Peyer's patch (tissue), 4 donors: ENCODE measurements at regions not wholly inside any gene's neighbourhood (a gene's known extent, or its start where the extent isn't known, plus 50 kb on each side); places are given as distances from the start of the nearest gene placed in this dataset.

ENCODE experiments used
- CTCF ChIP-seq, 6 experiments: fragments of 450-650 bp in 4 of 6; fragments of 200-600 bp in 2 of 6; sonication (generic) in 1 of 6; IDR thresholded peaks; one replicate each; pipeline ENCODE4 v1.5.1; 2017 to 2019; ENCODE audit warnings: antibody characterized with exemption in 6 of 6, mild to moderate bottlenecking in 3 of 6, moderate library complexity in 1 of 6
- POLR2A ChIP-seq, 2 donors: fragments of 450-650 bp; IDR thresholded peaks; one replicate each; pipeline ENCODE4 v1.5.1; 2017; ENCODE audit warnings: antibody characterized with exemption in 2 of 2, mild to moderate bottlenecking in 2 of 2, moderate library complexity in 2 of 2

DNA sequence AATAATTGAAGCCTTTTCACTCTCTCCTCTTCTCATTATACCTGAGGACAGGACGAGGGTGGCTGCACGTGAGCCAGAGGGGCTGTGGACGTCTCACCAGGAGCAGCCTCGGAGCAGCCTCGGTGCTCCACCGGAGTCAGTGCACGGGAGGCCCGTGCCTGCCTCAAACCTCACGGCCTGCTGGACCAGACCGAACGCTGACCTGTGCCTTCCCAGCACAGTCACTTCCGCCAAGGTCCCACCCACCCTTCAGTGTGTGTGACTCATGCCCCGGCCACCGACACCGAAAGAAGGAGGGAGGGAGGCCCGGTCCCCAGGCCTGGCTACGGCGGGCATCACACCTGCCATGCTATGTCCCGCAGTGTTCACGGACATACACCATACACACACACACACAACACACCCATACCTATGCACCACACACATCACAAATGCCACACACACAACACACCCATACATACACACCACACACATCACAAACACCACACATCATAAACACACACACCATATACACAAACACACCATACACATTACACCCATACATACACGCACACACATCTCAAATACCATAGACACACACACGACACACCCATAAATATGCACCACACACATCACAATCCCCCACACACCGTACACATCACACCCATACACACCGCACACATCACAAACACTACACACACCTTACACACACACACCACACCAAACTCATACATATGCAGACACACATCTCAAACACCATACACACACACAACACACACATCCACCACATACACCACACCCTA lies 1506.5 kb downstream of the TBC1D22A start:
- TF ChIP-seq CTCF (IDR thresholded peaks at IDR 0.05) (no peak), POLR2A (IDR thresholded peaks at IDR 0.05) (no peak)
